Fibroblast of mammary gland (primary cell): ENCODE measurements at regions not wholly inside any gene's neighbourhood (a gene's known extent, or its start where the extent isn't known, plus 50 kb on each side); places are given as distances from the start of the nearest gene placed in this dataset.

Experiments used
- DNase-seq: peaks from one replicate; pipeline ENCODE4 v3.0.0-alpha.2; 2010; ENCODE audit warnings: low read depth
- H3K4me3 ChIP-seq: 2 replicates; pipeline ENCODE4 v1.5.1; 2011; ENCODE audit warnings: low read depth, mild to moderate bottlenecking, low read length, moderate library complexity; ENCODE audit not compliant: control insufficient read depth
- TF ChIP-seq, protein P1 (sequence below): conservative IDR thresholded peaks from 2 replicates; pipeline ENCODE4 v1.5.1; 2011; ENCODE audit warnings: low read depth, low read length, inconsistent platforms; ENCODE audit not compliant: control insufficient read depth, insufficient read depth

- no peak overlapping the region for H3K4me3 ChIP-seq
- no peak for DNase-seq
- TF ChIP-seq, protein P1, sequence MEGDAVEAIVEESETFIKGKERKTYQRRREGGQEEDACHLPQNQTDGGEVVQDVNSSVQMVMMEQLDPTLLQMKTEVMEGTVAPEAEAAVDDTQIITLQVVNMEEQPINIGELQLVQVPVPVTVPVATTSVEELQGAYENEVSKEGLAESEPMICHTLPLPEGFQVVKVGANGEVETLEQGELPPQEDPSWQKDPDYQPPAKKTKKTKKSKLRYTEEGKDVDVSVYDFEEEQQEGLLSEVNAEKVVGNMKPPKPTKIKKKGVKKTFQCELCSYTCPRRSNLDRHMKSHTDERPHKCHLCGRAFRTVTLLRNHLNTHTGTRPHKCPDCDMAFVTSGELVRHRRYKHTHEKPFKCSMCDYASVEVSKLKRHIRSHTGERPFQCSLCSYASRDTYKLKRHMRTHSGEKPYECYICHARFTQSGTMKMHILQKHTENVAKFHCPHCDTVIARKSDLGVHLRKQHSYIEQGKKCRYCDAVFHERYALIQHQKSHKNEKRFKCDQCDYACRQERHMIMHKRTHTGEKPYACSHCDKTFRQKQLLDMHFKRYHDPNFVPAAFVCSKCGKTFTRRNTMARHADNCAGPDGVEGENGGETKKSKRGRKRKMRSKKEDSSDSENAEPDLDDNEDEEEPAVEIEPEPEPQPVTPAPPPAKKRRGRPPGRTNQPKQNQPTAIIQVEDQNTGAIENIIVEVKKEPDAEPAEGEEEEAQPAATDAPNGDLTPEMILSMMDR, result no peak
Measured at GRCh38 chr4:183842129-183842528, 63.0 kb upstream of the STOX2 start.

DNA sequence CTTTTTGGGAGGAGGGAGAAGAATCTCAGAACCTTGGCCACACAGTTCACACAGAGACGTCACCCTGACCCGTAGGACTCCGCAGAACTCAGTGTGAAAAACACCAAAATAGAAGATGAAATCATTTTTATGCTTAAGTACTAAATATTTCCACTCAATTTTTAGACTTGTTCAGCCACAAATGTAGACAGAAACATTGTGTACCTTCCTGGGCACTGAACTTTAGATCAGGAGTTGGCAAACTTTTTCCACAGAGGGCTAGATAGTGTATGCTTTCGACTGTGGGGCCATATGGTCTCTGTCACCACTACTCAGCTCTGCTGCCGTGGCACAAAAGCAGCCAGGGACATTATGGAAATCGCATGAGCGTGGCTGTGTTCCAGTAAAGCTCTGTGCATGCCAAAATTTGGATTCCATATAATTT lies 61.8 kb upstream of the STOX2 start:
- no peak overlapping the region for H3K4me3 ChIP-seq
- DNase-seq, result no peak
- TF ChIP-seq, protein P1, result no peak

- no peak overlapping the region for H3K4me3 ChIP-seq
- no peak for DNase-seq
- TF ChIP-seq, protein P1, result no peak
Measured at GRCh38 chr4:183846951-183847350, 58.2 kb upstream of the STOX2 start.

DNA sequence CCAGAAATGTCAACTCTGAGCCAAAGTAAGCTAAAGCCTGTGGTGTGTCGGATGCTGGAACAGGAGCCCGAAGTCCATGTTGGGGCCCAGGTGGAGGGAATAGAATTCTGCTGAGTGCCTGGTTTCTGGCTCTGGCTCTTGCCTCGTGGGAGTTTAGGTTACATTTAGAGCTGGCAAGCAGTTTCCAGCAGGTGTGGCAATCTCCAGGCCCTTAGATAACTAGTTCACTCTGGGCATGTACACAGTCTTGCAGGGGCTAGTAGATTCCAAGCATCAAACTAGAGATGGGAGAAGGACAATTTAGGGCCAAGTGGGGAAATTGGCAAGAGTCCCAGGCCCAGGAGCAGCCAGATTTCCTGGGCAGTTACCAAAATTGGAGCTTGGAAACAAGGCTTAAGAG lies 56.3 kb upstream of the STOX2 start:
- H3K4me3 ChIP-seq, result no peak overlapping the region
- no peak for DNase-seq
- TF ChIP-seq, protein P1, result no peak

GRCh38 chr4:183852910-183853547 lies 52.1 kb upstream of the STOX2 start:
- no peak overlapping the region for H3K4me3 ChIP-seq
- TF ChIP-seq, protein P1, result no peak
- no peak for DNase-seq

- no peak for DNase-seq
- no peak overlapping the region for H3K4me3 ChIP-seq
- TF ChIP-seq, protein P1, result no peak
Measured at GRCh38 chr4:183853548-183853940, 51.6 kb upstream of the STOX2 start.
